A673 (cell line): ENCODE measurements at regions not wholly inside any gene's neighbourhood (a gene's known extent, or its start where the extent isn't known, plus 50 kb on each side); places are given as distances from the start of the nearest gene placed in this dataset.

ENCODE experiments used
- BruUV-seq: library from RNA; stranded (reverse); fragments of 400-500 nt; replicated peaks from 2 replicates; lab custom pipeline; 2021; lab: Mats Ljungman, UMichigan
- CTCF ChIA-PET: fragments of 300-600 bp; sonication (Branson Sonifier 250); formaldehyde crosslinking; loops from one replicate; lab custom pipeline; 2022; ENCODE audit warnings: antibody characterized with exemption; lab: Charles Lee
- POLR2A ChIA-PET: fragments of 300-600 bp; sonication (Branson Sonifier 250); formaldehyde crosslinking; loops from one replicate; lab custom pipeline; 2022; ENCODE audit warnings: antibody characterized with exemption; ENCODE audit not compliant: low non-redundant PET; lab: Charles Lee
- DNase-seq: peaks from one replicate; pipeline ENCODE4 v3.0.0-alpha.2; 2015; ENCODE audit warnings: low spot score
- H3K27ac ChIP-seq: fragments of 200-600 bp; sonication (generic); 2 replicates; pipeline ENCODE4 v1.5.1; 2016; ENCODE audit warnings: mixed run types, low read depth, mild to moderate bottlenecking, mixed read lengths, antibody characterized with exemption, low read length; ENCODE audit not compliant: poor library complexity, severe bottlenecking
- H3K27me3 ChIP-seq: fragments of 200-600 bp; sonication (generic); replicated peaks from 2 replicates; pipeline ENCODE4 v1.6.1; 2017; ENCODE audit warnings: mixed run types, low read depth, mild to moderate bottlenecking, mixed read lengths, antibody characterized with exemption, low read length; ENCODE audit not compliant: insufficient read depth, poor library complexity
- H3K36me3 ChIP-seq: fragments of 200-600 bp; sonication (generic); 2 replicates; pipeline ENCODE4 v1.6.1; 2016; ENCODE audit warnings: mixed run types, mild to moderate bottlenecking, mixed read lengths, antibody characterized with exemption, low read length; ENCODE audit not compliant: insufficient read depth, poor library complexity, severe bottlenecking
- H3K4me1 ChIP-seq: fragments of 200-600 bp; sonication (generic); 2 replicates; pipeline ENCODE4 v1.6.1; 2017; ENCODE audit warnings: mixed run types, mild to moderate bottlenecking, mixed read lengths, antibody characterized with exemption, low read length; ENCODE audit not compliant: insufficient read depth, poor library complexity, severe bottlenecking
- H3K4me3 ChIP-seq: fragments of 200-600 bp; sonication (generic); 2 replicates; pipeline ENCODE4 v1.5.1; 2016; ENCODE audit warnings: low read depth, mixed run types, mild to moderate bottlenecking, mixed read lengths, low read length; ENCODE audit not compliant: poor library complexity, severe bottlenecking
- H3K9me3 ChIP-seq: fragments of 200-600 bp; sonication (generic); 2 replicates; pipeline ENCODE4 v1.6.1; 2016; ENCODE audit warnings: mixed run types, low read depth, mild to moderate bottlenecking, mixed read lengths, antibody characterized with exemption, low read length; ENCODE audit not compliant: poor library complexity, severe bottlenecking
- CTCF ChIP-seq: fragments of 300-800, 200-600 bp; sonication (generic); conservative IDR thresholded peaks from 2 replicates; pipeline ENCODE4 v1.5.1; 2017; ENCODE audit warnings: low read depth, mild to moderate bottlenecking, antibody characterized with exemption, low read length, moderate library complexity, mixed read lengths
- EZH2 ChIP-seq: fragments of 200-600 bp; sonication (generic); IDR thresholded peaks from 2 replicates; pipeline ENCODE4 v1.6.1; 2017; ENCODE audit warnings: borderline replicate concordance, low read depth, mild to moderate bottlenecking, mixed read lengths, antibody characterized with exemption, low read length; ENCODE audit not compliant: poor library complexity, severe bottlenecking
- intact Hi-C: fragments of 100-400 bp; cut with micrococcal nuclease; formaldehyde crosslinking; loops from one replicate; pipeline ENCODE4 v1.10.0; 2022; ENCODE audit not compliant: unreplicated experiment

GRCh38 chr21:35231090-35231489, 182.0 kb upstream of the RUNX1 start:
- no peaks in the 10 kb centered on the region for H3K9me3 ChIP-seq
- no peaks in the 10 kb centered on the region for H3K4me1 ChIP-seq
- H3K27ac ChIP-seq, result no peak overlapping the region
- BruUV-seq, result no TSS peak
- no peak overlapping the region for H3K4me3 ChIP-seq
- ChIA-PET POLR2A (no interaction called here), CTCF (no interaction called here)
- peaks cover 31% of the 10 kb centered on the region for H3K27me3 ChIP-seq
- no peak for DNase-seq
- TF ChIP-seq EZH2 (no peak), CTCF (no peak)
- no peaks in the 10 kb centered on the region for H3K36me3 ChIP-seq
- intact Hi-C loops, result no loop called here

- CTCF ChIA-PET, result no interaction called here
- Histone ChIP-seq H3K27ac (no peak overlapping the region), H3K4me3 (no peak overlapping the region), H3K36me3 (no peaks in the 10 kb centered on the region), H3K27me3 (peaks cover 21% of the 10 kb centered on the region), H3K9me3 (no peaks in the 10 kb centered on the region), H3K4me1 (no peaks in the 10 kb centered on the region)
- no peak for DNase-seq
- BruUV-seq, result no TSS peak
- intact Hi-C loops, result no loop called here
- POLR2A ChIA-PET, result no interaction called here
- no peak for TF ChIP-seq EZH2
- no peak for TF ChIP-seq CTCF
Observed at GRCh38 chr21:35229290-35229689, 180.2 kb upstream of the RUNX1 start.

- CTCF ChIA-PET, result no interaction called here
- DNase-seq, result no peak
Observed at GRCh38 chr21:35227786-35228185, 178.7 kb upstream of the RUNX1 start.

More at GRCh38 chr21:35227786-35228185, 178.7 kb upstream of the RUNX1 start:
- H3K36me3 ChIP-seq, result no peaks in the 10 kb centered on the region
- peaks cover 10% of the 10 kb centered on the region for H3K27me3 ChIP-seq
- H3K9me3 ChIP-seq, result no peaks in the 10 kb centered on the region
- no TSS peak for BruUV-seq
- no peaks in the 10 kb centered on the region for H3K4me1 ChIP-seq
- TF ChIP-seq EZH2 (no peak), CTCF (no peak)
- POLR2A ChIA-PET, result no interaction called here
- H3K27ac ChIP-seq, result no peak overlapping the region
- H3K4me3 ChIP-seq, result no peak overlapping the region
- intact Hi-C loops, result no loop called here
